Transverse colon (tissue), 4 donors: ENCODE measurements at regions not wholly inside any gene's neighbourhood (a gene's known extent, or its start where the extent isn't known, plus 50 kb on each side); places are given as distances from the start of the nearest gene placed in this dataset.

Experiments
- DNase-seq: peaks from one replicate; pipeline ENCODE4 v3.0.0-alpha.2; 2019
- H3K27ac ChIP-seq, 4 donors: fragments of 200-600 bp; sonication (generic); 2 replicates each; pipeline ENCODE4 v1.5.1; 2016 to 2018; ENCODE audit warnings: inconsistent platforms in 4 of 4
- H3K27me3 ChIP-seq: fragments of 200-600 bp; sonication (generic); 2 replicates; pipeline ENCODE4 v1.5.1; 2017; ENCODE audit warnings: inconsistent platforms
- H3K36me3 ChIP-seq, 4 donors: fragments of 200-600 bp; sonication (generic); 2 replicates each; pipeline ENCODE4 v1.5.1; 2017 to 2019; ENCODE audit warnings: inconsistent platforms in 4 of 4
- H3K4me1 ChIP-seq, 4 donors: fragments of 200-600 bp; sonication (generic); 2 replicates each; pipeline ENCODE4 v1.5.1; 2017 to 2020; ENCODE audit warnings: inconsistent platforms in 4 of 4
- H3K4me3 ChIP-seq, 4 donors: fragments of 200-600 bp; sonication (generic); 1 replicate in 1 of 4; 2 replicates in 3 of 4; pipeline versions ENCODE4 v1.5.1 to v1.6.1; 2017 to 2019; ENCODE audit warnings: inconsistent platforms in 4 of 4
- H3K9me3 ChIP-seq, 2 donors: fragments of 200-600 bp; sonication (generic); 2 replicates each; pipeline ENCODE4 v1.5.1; 2017 to 2019; ENCODE audit warnings: inconsistent platforms in 2 of 2
- EP300 ChIP-seq: sonication (generic); formaldehyde crosslinking; IDR thresholded peaks from one replicate; pipeline ENCODE4 v1.6.1; 2017; ENCODE audit warnings: antibody characterized with exemption, low read depth
- POLR2A ChIP-seq: fragments of 450-650 bp; IDR thresholded peaks from one replicate; pipeline ENCODE4 v1.6.1; 2016; ENCODE audit warnings: antibody characterized with exemption, mild to moderate bottlenecking, moderate library complexity
- POLR2AphosphoS5 ChIP-seq, 3 donors: sonication (generic); formaldehyde crosslinking; IDR thresholded peaks; one replicate each; pipeline ENCODE4 v1.6.1; 2016; ENCODE audit warnings: antibody characterized with exemption in 3 of 3
- WGBS, 2 donors: methylation state at CpG; one replicate each; pipeline ENCODE4 v1.1.5; 2018; ENCODE audit warnings: low coverage in 1 of 2; 5-methylcytosine and 5-hydroxymethylcytosine counted together
- in situ Hi-C, 4 donors: fragments of 200-750 bp; cut with MboI; loops; one replicate each; pipeline versions ENCODE4 v1.15.0 to v1.15.1; 2017; ENCODE audit warnings: low sequenced_read_pairs in 3 of 4, low pct_ligation_motif_present in 1 of 4, low pct_unique_long_range_greater_than_20kb in 1 of 4
- intact Hi-C: fragments of 100-400 bp; cut with DNase I; formaldehyde crosslinking; loops from one replicate; pipeline ENCODE4 v1.15.1; 2023; ENCODE audit warnings: low total_unique reads
- TF ChIP-seq, protein P1 (sequence below), 5 experiments: fragments of 200-600 bp in 3 of 5; fragments of 450-650 bp in 2 of 5; sonication (generic) in 3 of 5; IDR thresholded peaks; 1 replicate in 2 of 5; 2 replicates in 3 of 5; pipeline ENCODE4 v1.5.1; 2016 to 2017; ENCODE audit warnings: antibody characterized with exemption in 5 of 5, inconsistent platforms in 3 of 5, mild to moderate bottlenecking in 2 of 5, moderate library complexity in 1 of 5

DNA sequence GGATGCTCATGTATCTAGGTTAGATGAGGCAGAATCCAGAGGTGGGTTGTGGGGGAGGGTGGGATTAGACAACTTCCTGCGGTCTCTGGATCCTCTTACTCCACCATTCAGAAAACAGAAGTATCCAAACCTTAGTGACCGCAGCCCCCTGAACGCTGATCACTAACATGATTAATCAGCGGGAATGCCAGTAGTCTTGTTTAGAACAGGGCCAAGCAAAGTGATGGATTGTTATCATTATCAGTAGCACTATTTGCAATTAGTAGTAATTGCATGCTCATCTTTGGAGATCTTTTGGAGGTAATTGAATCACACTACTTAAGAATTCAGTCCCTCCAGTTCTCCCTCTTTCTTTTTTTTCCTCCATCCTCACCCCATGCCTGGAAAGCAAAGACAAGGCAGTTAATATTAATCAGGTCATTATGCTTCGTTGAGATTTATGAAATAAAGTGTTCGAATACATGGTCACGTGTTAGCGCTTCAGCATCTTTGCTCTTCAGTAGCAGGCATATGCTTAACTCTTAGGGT lies 182.8 kb upstream of the NTF3 start:
- no peak for DNase-seq
- peaks cover 0 to 13% (median 6%) of the 10 kb centered on the region in 4 donors for H3K4me1 ChIP-seq
- no peaks in the 10 kb centered on the region for H3K36me3 ChIP-seq
- intact Hi-C loops, result no loop called here
- no peak for TF ChIP-seq POLR2AphosphoS5 (IDR thresholded peaks at IDR 0.05)
- TF ChIP-seq POLR2A, result no peak
- TF ChIP-seq, protein P1, sequence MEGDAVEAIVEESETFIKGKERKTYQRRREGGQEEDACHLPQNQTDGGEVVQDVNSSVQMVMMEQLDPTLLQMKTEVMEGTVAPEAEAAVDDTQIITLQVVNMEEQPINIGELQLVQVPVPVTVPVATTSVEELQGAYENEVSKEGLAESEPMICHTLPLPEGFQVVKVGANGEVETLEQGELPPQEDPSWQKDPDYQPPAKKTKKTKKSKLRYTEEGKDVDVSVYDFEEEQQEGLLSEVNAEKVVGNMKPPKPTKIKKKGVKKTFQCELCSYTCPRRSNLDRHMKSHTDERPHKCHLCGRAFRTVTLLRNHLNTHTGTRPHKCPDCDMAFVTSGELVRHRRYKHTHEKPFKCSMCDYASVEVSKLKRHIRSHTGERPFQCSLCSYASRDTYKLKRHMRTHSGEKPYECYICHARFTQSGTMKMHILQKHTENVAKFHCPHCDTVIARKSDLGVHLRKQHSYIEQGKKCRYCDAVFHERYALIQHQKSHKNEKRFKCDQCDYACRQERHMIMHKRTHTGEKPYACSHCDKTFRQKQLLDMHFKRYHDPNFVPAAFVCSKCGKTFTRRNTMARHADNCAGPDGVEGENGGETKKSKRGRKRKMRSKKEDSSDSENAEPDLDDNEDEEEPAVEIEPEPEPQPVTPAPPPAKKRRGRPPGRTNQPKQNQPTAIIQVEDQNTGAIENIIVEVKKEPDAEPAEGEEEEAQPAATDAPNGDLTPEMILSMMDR (IDR thresholded peaks at IDR 0.05), result no peak
- TF ChIP-seq EP300, result no peak
- no peaks in the 10 kb centered on the region for H3K27me3 ChIP-seq
- H3K9me3 ChIP-seq, result no peaks in the 10 kb centered on the region
- no peak overlapping the region for H3K27ac ChIP-seq
- 58 to 72% methylated on average over 4 to 8 of the region's 8 CpGs for WGBS, 2 donors
- in situ Hi-C loops, result no loop called here
- H3K4me3 ChIP-seq, result no peak overlapping the region

- intact Hi-C loops, result no loop called here
- H3K36me3 ChIP-seq, result no peaks in the 10 kb centered on the region
- 69 to 82% methylated on average over 5 to 6 of the region's 6 CpGs for WGBS, 2 donors
- no peak overlapping the region for H3K27ac ChIP-seq
- H3K27me3 ChIP-seq, result no peaks in the 10 kb centered on the region
- TF ChIP-seq EP300 (no peak), POLR2A (no peak), POLR2AphosphoS5 (IDR thresholded peaks at IDR 0.05) (no peak)
- TF ChIP-seq, protein P1 (IDR thresholded peaks at IDR 0.05), result no peak
- H3K4me3 ChIP-seq, result no peak overlapping the region
- H3K4me1 ChIP-seq, result peaks cover 0 to 3% (median 0%) of the 10 kb centered on the region in 4 donors
- no peaks in the 10 kb centered on the region for H3K9me3 ChIP-seq
- DNase-seq, result no peak
- in situ Hi-C loops, result no loop called here
Measured at GRCh38 chr12:5251092-5251491, 180.8 kb upstream of the NTF3 start.

DNA sequence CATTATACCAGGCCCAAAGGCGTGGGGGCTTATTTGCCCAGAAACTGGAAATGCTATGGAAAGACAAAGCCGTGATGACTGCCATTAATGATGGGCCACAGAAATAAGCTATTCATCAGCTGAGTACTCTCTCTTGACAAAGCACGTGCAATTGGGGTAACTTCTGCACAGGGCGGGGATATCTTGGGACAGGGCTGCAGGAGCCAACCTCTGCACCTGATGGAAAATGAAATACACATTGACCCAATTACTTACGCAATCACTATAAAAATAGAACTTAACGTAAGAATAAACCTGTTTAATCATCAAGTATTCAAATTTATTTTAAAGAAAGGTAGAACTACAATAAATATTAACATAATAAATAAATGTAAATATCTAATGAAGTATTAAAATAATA lies 180.1 kb upstream of the NTF3 start:
- in situ Hi-C loops (no loop called here), intact Hi-C loops (no loop called here)
- no peaks in the 10 kb centered on the region for H3K27me3 ChIP-seq
- no peaks in the 10 kb centered on the region for H3K9me3 ChIP-seq
- DNase-seq, result no peak
- no peaks in the 10 kb centered on the region for H3K36me3 ChIP-seq
- 71 to 73% methylated on average over 5 to 6 of the region's 6 CpGs for WGBS, 2 donors
- H3K4me3 ChIP-seq, result no peak overlapping the region
- no peak overlapping the region for H3K27ac ChIP-seq
- H3K4me1 ChIP-seq, result peaks cover 0 to 3% (median 0%) of the 10 kb centered on the region in 4 donors
- no peak for TF ChIP-seq POLR2A
- TF ChIP-seq EP300, result no peak
- no peak for TF ChIP-seq POLR2AphosphoS5 (IDR thresholded peaks at IDR 0.05)
- TF ChIP-seq, protein P1 (IDR thresholded peaks at IDR 0.05), result no peak

GRCh38 chr12:5254703-5255102 lies 177.2 kb upstream of the NTF3 start:
- in situ Hi-C loops, result no loop called here
- WGBS, 2 donors, result 60 to 63% methylated on average over 2 to 4 of the region's 4 CpGs
- TF ChIP-seq POLR2A (no peak), POLR2AphosphoS5 (IDR thresholded peaks at IDR 0.05) (no peak), EP300 (no peak)
- TF ChIP-seq, protein P1 (IDR thresholded peaks at IDR 0.05), result no peak

More at GRCh38 chr12:5254703-5255102, 177.2 kb upstream of the NTF3 start:
- Histone ChIP-seq H3K4me3 (no peak overlapping the region), H3K27me3 (no peaks in the 10 kb centered on the region), H3K36me3 (no peaks in the 10 kb centered on the region), H3K9me3 (no peaks in the 10 kb centered on the region), H3K27ac (no peak overlapping the region), H3K4me1 (peaks cover 0 to 3% (median 0%) of the 10 kb centered on the region in 4 donors)
- no peak for DNase-seq
- intact Hi-C loops, result no loop called here
